ENCODE measurements at regions not wholly inside any gene's neighbourhood (a gene's known extent, or its start where the extent isn't known, plus 50 kb on each side); places are given as distances from the start of the nearest gene placed in this dataset.

GRCh38 chr2:136383167-136383566 lies 265.2 kb upstream of the CXCR4 start:
- Histone ChIP-seq H3K4me1 (ENCODE audit: control insufficient read depth, insufficient read depth, low read length) (no peaks in the 10 kb centered on the region), H3K27ac (ENCODE audit: low read length) (no peak overlapping the region), H3K9me3 (ENCODE audit: control insufficient read depth, low read length) (no peaks in the 10 kb centered on the region), H3K4me3 (ENCODE audit: low read length) (no peak overlapping the region), H3K27me3 (ENCODE audit: control insufficient read depth, insufficient read depth) (no peaks in the 10 kb centered on the region)
- DNase-seq (no peak), ATAC-seq (no peak)
- intact Hi-C loops (cut with DNase I): loop anchor here in 2 of 4 donors (5.0 to 10.0 kb wide), 2 partner anchors 466 to 468 kb away; no protein-coding TSS in a partner anchor
- 93% methylated on average over 3 of the region's 3 CpGs for WGBS

- H3K4me3 ChIP-seq (ENCODE audit: low read length): no peak overlapping the region
- DNase-seq (no peak), ATAC-seq (no peak)
- H3K27me3 ChIP-seq (ENCODE audit: control insufficient read depth, insufficient read depth): no peaks in the 10 kb centered on the region
- intact Hi-C loops (cut with DNase I): loop anchor here in 2 of 4 donors (5.0 to 10.0 kb wide), 2 partner anchors 465 to 467 kb away; no protein-coding TSS in a partner anchor
- 64% methylated on average over 14 of the region's 14 CpGs for WGBS
- H3K9me3 ChIP-seq (ENCODE audit: control insufficient read depth, low read length): no peaks in the 10 kb centered on the region
- H3K4me1 ChIP-seq (ENCODE audit: control insufficient read depth, insufficient read depth, low read length): no peaks in the 10 kb centered on the region
- H3K27ac ChIP-seq (ENCODE audit: low read length): no peak overlapping the region
Measured at GRCh38 chr2:136381722-136382633, 264.0 kb upstream of the CXCR4 start.

- WGBS: 95% methylated on average over 1 of the region's 1 CpG
- ATAC-seq: no peak
Measured at GRCh38 chr2:136381245-136381644, 263.3 kb upstream of the CXCR4 start.

GRCh38 chr2:136378712-136379595 lies 261.0 kb upstream of the CXCR4 start:
- Histone ChIP-seq H3K9me3 (ENCODE audit: control insufficient read depth, low read length) (no peaks in the 10 kb centered on the region), H3K27ac (ENCODE audit: low read length) (no peak overlapping the region), H3K27me3 (ENCODE audit: control insufficient read depth, insufficient read depth) (no peaks in the 10 kb centered on the region), H3K4me3 (ENCODE audit: low read length) (no peak overlapping the region), H3K4me1 (ENCODE audit: control insufficient read depth, insufficient read depth, low read length) (no peaks in the 10 kb centered on the region)
- intact Hi-C loops (cut with DNase I): loop anchor here in 2 of 4 donors (2.0 to 5.0 kb wide), 2 partner anchors 462 to 467 kb away; no protein-coding TSS in a partner anchor
- DNase-seq: peak; percentile 27 to 69 (median 61)
- 61% methylated on average over 4 of the region's 4 CpGs for WGBS
- peak; percentile 46 to 68 for ATAC-seq

More at GRCh38 chr2:136381245-136381644, 263.3 kb upstream of the CXCR4 start:
- no peaks in the 10 kb centered on the region for H3K4me1 ChIP-seq (ENCODE audit: control insufficient read depth, insufficient read depth, low read length)
- H3K4me3 ChIP-seq (ENCODE audit: low read length): no peak overlapping the region
- H3K9me3 ChIP-seq (ENCODE audit: control insufficient read depth, low read length): no peaks in the 10 kb centered on the region
- intact Hi-C loops (cut with DNase I): loop anchor here in 2 of 4 donors (5.0 to 10.0 kb wide), 2 partner anchors 464 to 466 kb away; no protein-coding TSS in a partner anchor
- DNase-seq: no peak
- H3K27me3 ChIP-seq (ENCODE audit: control insufficient read depth, insufficient read depth): no peaks in the 10 kb centered on the region
- H3K27ac ChIP-seq (ENCODE audit: low read length): no peak overlapping the region

GRCh38 chr2:136377423-136378382 lies 259.8 kb upstream of the CXCR4 start:
- 84% methylated on average over 7 of the region's 7 CpGs for whole genome bisulfite sequencing
- no peaks in the 10 kb centered on the region for H3K27me3 ChIP-seq (ENCODE audit: control insufficient read depth, insufficient read depth)
- no peaks in the 10 kb centered on the region for H3K9me3 ChIP-seq (ENCODE audit: control insufficient read depth, low read length)
- H3K27ac ChIP-seq (ENCODE audit: low read length): no peak overlapping the region
- intact Hi-C loops (cut with DNase I): loop anchor here in 2 of 4 donors (2.0 to 5.0 kb wide), 2 partner anchors 461 to 465 kb away; no protein-coding TSS in a partner anchor
- H3K4me1 ChIP-seq (ENCODE audit: control insufficient read depth, insufficient read depth, low read length): no peaks in the 10 kb centered on the region
- ATAC-seq (no peak), DNase-seq (no peak)
- no peak overlapping the region for H3K4me3 ChIP-seq (ENCODE audit: low read length)

GRCh38 chr2:136376798-136377211 lies 258.9 kb upstream of the CXCR4 start:
- Histone ChIP-seq H3K27ac (ENCODE audit: low read length) (no peak overlapping the region), H3K4me1 (ENCODE audit: control insufficient read depth, insufficient read depth, low read length) (no peaks in the 10 kb centered on the region), H3K9me3 (ENCODE audit: control insufficient read depth, low read length) (no peaks in the 10 kb centered on the region), H3K27me3 (ENCODE audit: control insufficient read depth, insufficient read depth) (no peaks in the 10 kb centered on the region), H3K4me3 (ENCODE audit: low read length) (no peak overlapping the region)
- 36% methylated on average over 6 of the region's 6 CpGs for WGBS
- ATAC-seq (peak in 1 of 2 donors; percentile 79), DNase-seq (peak in 1 of 3 donors; percentile 44)
- intact Hi-C loops (cut with DNase I): loop anchor here in 1 of 4 donors (5.0 kb wide), 1 partner anchor 465 kb away; no protein-coding TSS in a partner anchor

- no peak for ATAC-seq
Measured at GRCh38 chr2:136376211-136376610, 258.3 kb upstream of the CXCR4 start.

GRCh38 chr2:136375017-136375901 lies 257.3 kb upstream of the CXCR4 start:
- intact Hi-C loops (cut with DNase I): loop anchor here in 1 of 4 donors (5.0 kb wide), 1 partner anchor 463 kb away; no protein-coding TSS in a partner anchor
- H3K27me3 ChIP-seq (ENCODE audit: control insufficient read depth, insufficient read depth): no peaks in the 10 kb centered on the region
- no peak for DNase-seq
- 95% methylated on average over 5 of the region's 5 CpGs for WGBS
- H3K9me3 ChIP-seq (ENCODE audit: control insufficient read depth, low read length): no peaks in the 10 kb centered on the region
- no peak overlapping the region for H3K27ac ChIP-seq (ENCODE audit: low read length)
- no peak overlapping the region for H3K4me3 ChIP-seq (ENCODE audit: low read length)
- ATAC-seq: no peak
- H3K4me1 ChIP-seq (ENCODE audit: control insufficient read depth, insufficient read depth, low read length): no peaks in the 10 kb centered on the region

More at GRCh38 chr2:136376211-136376610, 258.3 kb upstream of the CXCR4 start:
- no peak overlapping the region for H3K27ac ChIP-seq (ENCODE audit: low read length)
- intact Hi-C loops (cut with DNase I): loop anchor here in 1 of 4 donors (5.0 kb wide), 1 partner anchor 464 kb away; no protein-coding TSS in a partner anchor
- no peaks in the 10 kb centered on the region for H3K27me3 ChIP-seq (ENCODE audit: control insufficient read depth, insufficient read depth)
- no peak overlapping the region for H3K4me3 ChIP-seq (ENCODE audit: low read length)
- no peak for DNase-seq
- no peaks in the 10 kb centered on the region for H3K9me3 ChIP-seq (ENCODE audit: control insufficient read depth, low read length)
- H3K4me1 ChIP-seq (ENCODE audit: control insufficient read depth, insufficient read depth, low read length): no peaks in the 10 kb centered on the region
- 91% methylated on average over 6 of the region's 6 CpGs for WGBS

GRCh38 chr2:136373841-136374240 lies 255.9 kb upstream of the CXCR4 start:
- intact Hi-C loops (cut with DNase I): no loop called here
- DNase-seq (no peak), ATAC-seq (no peak)
- Histone ChIP-seq H3K27ac (ENCODE audit: low read length) (no peak overlapping the region), H3K9me3 (ENCODE audit: control insufficient read depth, low read length) (no peaks in the 10 kb centered on the region), H3K27me3 (ENCODE audit: control insufficient read depth, insufficient read depth) (no peaks in the 10 kb centered on the region), H3K4me3 (ENCODE audit: low read length) (no peak overlapping the region), H3K4me1 (ENCODE audit: control insufficient read depth, insufficient read depth, low read length) (no peaks in the 10 kb centered on the region)

Measured in right cardiac atrium (tissue), 5 donors.